PFSK-1 (cell line): ENCODE measurements at regions not wholly inside any gene's neighbourhood (a gene's known extent, or its start where the extent isn't known, plus 50 kb on each side); places are given as distances from the start of the nearest gene placed in this dataset.

Experiments
- FOXP2 ChIP-seq: optimal IDR thresholded peaks from 2 replicates; pipeline ENCODE3; 2011; ENCODE audit warnings: borderline replicate concordance, control low read depth, inconsistent platforms; ENCODE audit not compliant: insufficient read depth; ENCODE audit errors: extremely low read length, extremely low read depth
- POLR2AphosphoS5 ChIP-seq: IDR thresholded peaks from 2 replicates; pipeline ENCODE4 v1.6.1; 2012; ENCODE audit warnings: low read depth, mild to moderate bottlenecking, control low read depth, low read length, moderate library complexity
- SIN3A ChIP-seq: IDR thresholded peaks from 2 replicates; pipeline ENCODE4 v1.6.1; 2012; ENCODE audit warnings: mild to moderate bottlenecking, low read length, moderate library complexity, borderline replicate concordance; ENCODE audit not compliant: insufficient read depth
- TAF1 ChIP-seq: IDR thresholded peaks from 2 replicates; pipeline ENCODE4 v1.6.1; 2012; ENCODE audit warnings: low read length, control low read depth, borderline replicate concordance; ENCODE audit not compliant: insufficient read depth
- TF ChIP-seq, protein P1 (sequence below), 2 experiments: IDR thresholded peaks; 2 replicates each; pipeline versions ENCODE4 v1.6.1 to v1.8.0; 2011 to 2012; ENCODE audit warnings: low read depth in 2 of 2, low read length in 2 of 2, control low read depth in 1 of 2, inconsistent platforms in 1 of 2, mild to moderate bottlenecking in 1 of 2, moderate library complexity in 1 of 2; ENCODE audit not compliant: insufficient read depth in 1 of 2

DNA sequence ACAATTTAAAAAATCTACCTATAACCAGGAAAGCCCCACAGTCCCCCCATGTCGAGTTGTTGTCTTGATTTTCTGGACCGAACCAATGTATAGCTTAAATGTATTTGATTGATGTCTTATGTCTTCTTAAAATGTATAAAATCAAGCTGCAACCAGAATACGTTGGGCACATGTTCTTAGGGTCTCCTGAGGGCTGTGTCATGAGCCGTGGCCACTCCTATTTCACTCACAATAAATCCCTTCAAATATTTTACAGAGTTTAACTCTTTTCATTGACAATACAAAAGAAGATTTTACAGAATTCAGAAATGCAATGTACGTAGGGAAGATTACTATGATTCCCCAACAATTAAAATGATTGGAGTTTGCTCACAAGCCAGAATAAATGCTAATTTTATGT, 428.7 kb upstream of the RAG2 start:
- no peak for TF ChIP-seq FOXP2
- TF ChIP-seq, protein P1, sequence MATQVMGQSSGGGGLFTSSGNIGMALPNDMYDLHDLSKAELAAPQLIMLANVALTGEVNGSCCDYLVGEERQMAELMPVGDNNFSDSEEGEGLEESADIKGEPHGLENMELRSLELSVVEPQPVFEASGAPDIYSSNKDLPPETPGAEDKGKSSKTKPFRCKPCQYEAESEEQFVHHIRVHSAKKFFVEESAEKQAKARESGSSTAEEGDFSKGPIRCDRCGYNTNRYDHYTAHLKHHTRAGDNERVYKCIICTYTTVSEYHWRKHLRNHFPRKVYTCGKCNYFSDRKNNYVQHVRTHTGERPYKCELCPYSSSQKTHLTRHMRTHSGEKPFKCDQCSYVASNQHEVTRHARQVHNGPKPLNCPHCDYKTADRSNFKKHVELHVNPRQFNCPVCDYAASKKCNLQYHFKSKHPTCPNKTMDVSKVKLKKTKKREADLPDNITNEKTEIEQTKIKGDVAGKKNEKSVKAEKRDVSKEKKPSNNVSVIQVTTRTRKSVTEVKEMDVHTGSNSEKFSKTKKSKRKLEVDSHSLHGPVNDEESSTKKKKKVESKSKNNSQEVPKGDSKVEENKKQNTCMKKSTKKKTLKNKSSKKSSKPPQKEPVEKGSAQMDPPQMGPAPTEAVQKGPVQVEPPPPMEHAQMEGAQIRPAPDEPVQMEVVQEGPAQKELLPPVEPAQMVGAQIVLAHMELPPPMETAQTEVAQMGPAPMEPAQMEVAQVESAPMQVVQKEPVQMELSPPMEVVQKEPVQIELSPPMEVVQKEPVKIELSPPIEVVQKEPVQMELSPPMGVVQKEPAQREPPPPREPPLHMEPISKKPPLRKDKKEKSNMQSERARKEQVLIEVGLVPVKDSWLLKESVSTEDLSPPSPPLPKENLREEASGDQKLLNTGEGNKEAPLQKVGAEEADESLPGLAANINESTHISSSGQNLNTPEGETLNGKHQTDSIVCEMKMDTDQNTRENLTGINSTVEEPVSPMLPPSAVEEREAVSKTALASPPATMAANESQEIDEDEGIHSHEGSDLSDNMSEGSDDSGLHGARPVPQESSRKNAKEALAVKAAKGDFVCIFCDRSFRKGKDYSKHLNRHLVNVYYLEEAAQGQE (IDR thresholded peaks at IDR 0.05; ENCODE audit: insufficient read depth in 1 of 2, low read depth in 2 of 2, low read length in 2 of 2): no peak
- TF ChIP-seq TAF1: no peak
- no peak for TF ChIP-seq SIN3A
- no peak for TF ChIP-seq POLR2AphosphoS5

DNA sequence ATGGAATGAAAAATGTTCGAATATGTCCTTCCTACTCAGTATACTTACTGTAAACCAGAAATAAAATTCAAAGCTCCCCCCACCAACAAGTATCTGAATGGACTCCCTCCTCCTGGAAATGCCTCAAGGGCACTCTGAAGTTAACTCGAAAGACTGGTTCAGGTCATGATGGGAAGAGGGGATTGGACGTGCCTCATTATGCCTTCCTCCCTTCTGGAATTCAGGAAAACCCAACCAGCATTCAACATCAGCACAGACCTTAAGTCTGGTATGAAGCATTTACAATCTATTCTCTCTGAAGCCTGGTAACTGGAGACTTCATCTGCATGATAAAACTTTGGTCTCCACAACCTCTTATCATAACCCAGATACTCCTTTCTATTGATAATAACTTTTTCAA, 428.3 kb upstream of the RAG2 start:
- TF ChIP-seq TAF1 (no peak), FOXP2 (no peak), POLR2AphosphoS5 (no peak), SIN3A (no peak)
- TF ChIP-seq, protein P1 (IDR thresholded peaks at IDR 0.05; ENCODE audit: insufficient read depth in 1 of 2, low read depth in 2 of 2, low read length in 2 of 2): no peak

DNA sequence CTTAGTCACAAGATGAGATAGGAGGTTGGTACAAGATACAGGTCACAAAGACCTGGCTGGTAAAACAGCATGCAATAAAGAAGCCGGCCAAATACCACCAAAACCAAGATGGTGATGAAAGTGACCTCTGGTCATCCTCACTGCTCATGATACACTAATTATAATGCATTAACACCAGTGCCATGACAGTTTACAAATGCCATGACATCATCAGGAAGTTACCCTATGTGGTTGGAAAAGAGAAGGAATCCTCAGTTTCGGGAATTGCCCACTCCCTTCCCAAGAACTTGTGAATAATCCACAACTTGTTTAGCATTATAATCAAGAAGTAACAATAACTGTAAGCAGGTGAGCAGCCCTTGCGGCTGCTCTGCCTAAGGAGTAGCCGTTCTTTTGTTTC, 408.5 kb upstream of the RAG2 start:
- TF ChIP-seq TAF1 (no peak), FOXP2 (no peak)
- TF ChIP-seq, protein P1 (IDR thresholded peaks at IDR 0.05; ENCODE audit: insufficient read depth in 1 of 2, low read depth in 2 of 2, low read length in 2 of 2): no peak

DNA sequence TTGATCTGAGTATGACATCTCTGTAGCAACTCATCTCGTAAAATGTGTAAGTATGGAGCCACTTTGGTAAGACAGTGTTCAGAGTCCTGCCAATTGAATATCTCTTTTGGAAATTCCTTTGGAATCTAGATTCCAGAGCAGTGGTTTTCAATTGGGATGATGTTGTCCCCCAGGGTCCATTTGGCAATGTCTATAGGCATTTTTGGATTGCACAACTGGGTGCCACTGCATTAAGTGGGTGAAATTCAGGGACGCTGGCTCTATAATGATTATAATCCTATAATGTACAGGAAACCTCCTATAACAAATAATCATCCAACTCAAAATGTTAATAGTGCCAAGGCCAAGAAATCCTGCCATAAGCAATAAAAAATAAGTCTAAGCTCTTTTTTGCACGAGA, 404.8 kb upstream of the RAG2 start:
- TF ChIP-seq, protein P1 (IDR thresholded peaks at IDR 0.05; ENCODE audit: insufficient read depth in 1 of 2, low read depth in 2 of 2, low read length in 2 of 2): no peak
- TF ChIP-seq FOXP2 (no peak), POLR2AphosphoS5 (no peak), TAF1 (no peak), SIN3A (no peak)

DNA sequence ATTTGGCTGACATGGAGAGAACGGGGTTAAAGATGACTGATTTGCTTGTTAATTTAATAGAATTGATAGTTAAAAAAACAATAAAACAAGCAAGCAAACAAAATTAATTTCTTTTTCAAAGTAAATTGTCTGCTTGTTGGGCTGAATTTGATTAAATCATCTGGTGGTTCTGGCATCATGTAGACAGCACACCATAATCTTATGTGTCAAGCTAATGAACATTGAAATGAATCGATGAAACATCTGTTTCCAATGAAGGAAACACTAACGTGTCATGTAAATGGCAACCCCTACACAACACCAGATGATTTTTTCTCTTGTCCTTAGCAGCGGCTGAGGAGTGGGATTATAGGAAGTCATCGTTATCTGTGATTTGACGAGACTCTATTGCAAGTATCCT, 399.6 kb upstream of the RAG2 start:
- no peak for TF ChIP-seq SIN3A
- TF ChIP-seq TAF1: no peak
- no peak for TF ChIP-seq POLR2AphosphoS5
- TF ChIP-seq, protein P1 (IDR thresholded peaks at IDR 0.05; ENCODE audit: insufficient read depth in 1 of 2, low read depth in 2 of 2, low read length in 2 of 2): no peak
- no peak for TF ChIP-seq FOXP2
